ENCODE measurements at regions not wholly inside any gene's neighbourhood (a gene's known extent, or its start where the extent isn't known, plus 50 kb on each side); places are given as distances from the start of the nearest gene placed in this dataset.
"Not testable (repeated sequence)": the region's sequence is repeated elsewhere in the genome, so short reads cannot be mapped to it uniquely, and the experiment has no call there.

- Histone ChIP-seq H3K4me3 (ENCODE audit: low read depth, low read length) (no peak overlapping the region), H3K4me1 (ENCODE audit: control insufficient read depth, insufficient read depth, low read length) (no peaks in the 10 kb centered on the region), H3K9me3 (ENCODE audit: control insufficient read depth, insufficient read depth, low read length) (no peaks in the 10 kb centered on the region), H3K9ac (ENCODE audit: low read depth, low read length) (no peak overlapping the region), H3K27me3 (ENCODE audit: control insufficient read depth, insufficient read depth, low read length) (no peaks in the 10 kb centered on the region), H3K36me3 (ENCODE audit: control insufficient read depth, insufficient read depth, low read length) (no peaks in the 10 kb centered on the region)
Measured at GRCh38 chr20:40902661-40903060, 126.0 kb upstream of the TOP1 start.

GRCh38 chr20:40908309-40908708, 120.3 kb upstream of the TOP1 start:
- no peak overlapping the region for H3K4me3 ChIP-seq (ENCODE audit: low read depth, low read length)
- no peaks in the 10 kb centered on the region for H3K36me3 ChIP-seq (ENCODE audit: control insufficient read depth, insufficient read depth, low read length)
- H3K4me1 ChIP-seq (ENCODE audit: control insufficient read depth, insufficient read depth, low read length) = no peaks in the 10 kb centered on the region
- no peaks in the 10 kb centered on the region for H3K27me3 ChIP-seq (ENCODE audit: control insufficient read depth, insufficient read depth, low read length)
- H3K9me3 ChIP-seq (ENCODE audit: control insufficient read depth, insufficient read depth, low read length) = no peaks in the 10 kb centered on the region
- no peak overlapping the region for H3K9ac ChIP-seq (ENCODE audit: low read depth, low read length)

DNA sequence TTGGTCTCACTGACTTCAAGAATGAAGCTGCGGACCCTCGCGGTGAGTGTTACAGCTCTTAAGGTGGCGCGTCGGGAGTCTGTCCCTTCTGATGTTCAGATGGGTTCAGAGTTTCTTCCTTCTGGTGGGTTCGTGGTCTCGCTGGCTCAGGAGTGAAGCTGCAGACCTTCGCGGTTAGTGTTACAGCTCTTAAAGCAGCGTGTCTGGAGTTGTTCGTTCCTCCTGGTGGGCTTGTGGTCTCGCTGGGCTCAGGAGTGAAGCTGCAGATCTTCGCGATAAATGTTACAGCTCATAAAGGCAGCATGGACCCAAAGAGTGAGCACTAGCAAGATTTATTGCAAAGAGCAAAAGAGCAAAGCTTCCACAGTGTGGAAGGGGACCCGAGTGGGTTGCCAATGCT, 119.1 kb upstream of the TOP1 start:
- not testable (repeated sequence) for H3K4me3 ChIP-seq (ENCODE audit: low read depth, low read length); H3K9ac ChIP-seq (ENCODE audit: low read depth, low read length); H3K4me1 ChIP-seq (ENCODE audit: control insufficient read depth, insufficient read depth, low read length); H3K36me3 ChIP-seq (ENCODE audit: control insufficient read depth, insufficient read depth, low read length); H3K9me3 ChIP-seq (ENCODE audit: control insufficient read depth, insufficient read depth, low read length); H3K27me3 ChIP-seq (ENCODE audit: control insufficient read depth, insufficient read depth, low read length)

DNA sequence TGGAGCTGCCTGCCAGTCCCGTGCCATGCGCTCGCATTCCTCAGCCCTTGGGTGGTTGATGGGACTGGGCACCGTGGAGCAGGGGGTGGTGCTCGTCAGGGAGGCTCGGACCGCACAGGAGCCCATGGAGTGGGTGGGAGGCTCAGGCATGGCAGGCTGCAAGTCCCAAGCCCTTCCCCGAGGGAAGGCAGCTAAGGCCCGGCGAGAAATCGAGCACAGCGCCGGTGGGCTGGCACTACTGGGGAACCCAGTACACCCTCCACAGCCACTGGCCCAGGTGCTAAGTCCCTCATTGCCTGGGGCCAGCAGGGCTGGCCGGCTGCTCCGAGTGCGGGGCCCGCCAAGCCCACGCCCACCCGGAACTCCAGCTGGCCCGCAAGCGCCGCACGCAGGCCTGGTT, 118.2 kb upstream of the TOP1 start:
- H3K4me1 ChIP-seq (ENCODE audit: control insufficient read depth, insufficient read depth, low read length); H3K4me3 ChIP-seq (ENCODE audit: low read depth, low read length): not testable (repeated sequence)

GRCh38 chr20:40911152-40911551, 117.5 kb upstream of the TOP1 start:
- H3K36me3 ChIP-seq (ENCODE audit: control insufficient read depth, insufficient read depth, low read length); H3K4me1 ChIP-seq (ENCODE audit: control insufficient read depth, insufficient read depth, low read length); H3K9me3 ChIP-seq (ENCODE audit: control insufficient read depth, insufficient read depth, low read length); H3K9ac ChIP-seq (ENCODE audit: low read depth, low read length); H3K4me3 ChIP-seq (ENCODE audit: low read depth, low read length); H3K27me3 ChIP-seq (ENCODE audit: control insufficient read depth, insufficient read depth, low read length): not testable (repeated sequence)

More for the DNA sequence above, 118.2 kb upstream of the TOP1 start:
- H3K9me3 ChIP-seq (ENCODE audit: control insufficient read depth, insufficient read depth, low read length); H3K36me3 ChIP-seq (ENCODE audit: control insufficient read depth, insufficient read depth, low read length); H3K9ac ChIP-seq (ENCODE audit: low read depth, low read length); H3K27me3 ChIP-seq (ENCODE audit: control insufficient read depth, insufficient read depth, low read length): not testable (repeated sequence)

DNA sequence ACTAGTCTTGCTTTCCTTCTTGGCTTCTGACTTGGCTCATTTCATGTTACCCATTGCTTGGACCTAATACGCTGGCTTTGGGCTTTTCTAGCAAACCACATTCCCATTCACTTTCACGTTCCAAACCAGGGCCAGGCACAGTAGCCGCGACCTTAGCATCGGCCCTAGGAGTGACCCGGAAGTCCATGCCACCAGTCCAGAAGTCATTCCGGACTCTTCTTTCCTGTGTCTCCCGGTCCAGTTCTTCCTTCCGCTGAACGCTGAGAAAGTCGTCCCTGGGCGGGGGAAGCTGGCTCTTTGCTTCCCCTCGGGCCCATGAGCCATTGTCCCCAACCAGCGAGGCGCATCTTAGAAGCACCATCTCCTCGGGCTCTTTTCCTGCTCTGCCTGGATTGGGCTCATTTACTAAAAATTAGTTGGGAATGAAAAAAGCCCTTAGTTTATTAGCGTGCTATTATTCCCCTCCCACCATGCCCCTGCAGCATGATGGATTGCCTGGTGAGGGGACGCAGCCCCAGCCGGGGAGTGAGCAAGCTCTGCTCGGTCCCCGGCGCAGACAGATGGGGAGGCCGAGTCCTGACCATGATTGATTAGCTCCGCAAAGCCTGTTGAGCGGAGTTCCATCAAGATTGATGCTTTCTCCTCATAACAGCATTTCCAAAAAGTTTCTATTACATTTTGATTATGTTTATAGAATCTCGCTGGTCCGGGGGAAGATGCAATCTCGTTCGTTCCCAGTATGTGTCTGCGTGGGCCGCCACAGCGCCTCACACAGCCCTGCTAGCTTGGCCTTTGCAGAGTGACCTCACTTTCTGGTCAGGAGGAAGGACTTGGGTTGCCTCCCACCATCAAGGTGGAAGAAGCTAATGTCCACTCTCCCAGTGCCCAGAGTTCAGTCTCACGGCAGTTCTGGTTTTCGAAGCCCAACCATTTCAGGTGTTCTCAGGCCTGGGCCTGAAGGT, 115.1 kb upstream of the TOP1 start:
- Histone ChIP-seq H3K4me3 (ENCODE audit: low read depth, low read length) (no peak overlapping the region), H3K36me3 (ENCODE audit: control insufficient read depth, insufficient read depth, low read length) (no peaks in the 10 kb centered on the region), H3K4me1 (ENCODE audit: control insufficient read depth, insufficient read depth, low read length) (no peaks in the 10 kb centered on the region), H3K9me3 (ENCODE audit: control insufficient read depth, insufficient read depth, low read length) (no peaks in the 10 kb centered on the region), H3K9ac (ENCODE audit: low read depth, low read length) (no peak overlapping the region), H3K27me3 (ENCODE audit: control insufficient read depth, insufficient read depth, low read length) (no peaks in the 10 kb centered on the region)

DNA sequence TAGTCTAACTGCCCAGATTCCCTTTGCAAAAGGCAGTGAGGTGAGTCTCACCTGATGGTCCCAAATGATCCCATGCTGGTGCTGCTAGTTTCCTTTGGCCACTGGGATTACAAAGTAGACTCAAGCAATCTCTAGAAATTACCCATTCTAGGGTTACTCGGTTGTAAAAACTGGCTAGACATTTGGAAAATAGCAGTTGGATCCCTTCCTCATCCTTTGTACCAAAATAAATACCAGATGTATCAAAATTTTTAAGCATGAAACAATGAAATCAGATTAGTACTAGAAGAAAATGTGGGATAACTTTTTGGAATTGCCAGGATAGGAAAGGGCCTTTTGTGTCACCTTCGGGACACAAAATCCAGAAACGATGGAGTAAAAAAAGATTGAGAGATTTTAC, 112.9 kb upstream of the TOP1 start:
- H3K36me3 ChIP-seq (ENCODE audit: control insufficient read depth, insufficient read depth, low read length) = no peaks in the 10 kb centered on the region
- no peaks in the 10 kb centered on the region for H3K4me1 ChIP-seq (ENCODE audit: control insufficient read depth, insufficient read depth, low read length)
- no peak overlapping the region for H3K4me3 ChIP-seq (ENCODE audit: low read depth, low read length)
- no peak overlapping the region for H3K9ac ChIP-seq (ENCODE audit: low read depth, low read length)
- H3K9me3 ChIP-seq (ENCODE audit: control insufficient read depth, insufficient read depth, low read length) = no peaks in the 10 kb centered on the region
- H3K27me3 ChIP-seq (ENCODE audit: control insufficient read depth, insufficient read depth, low read length) = no peaks in the 10 kb centered on the region

- H3K36me3 ChIP-seq (ENCODE audit: control insufficient read depth, insufficient read depth, low read length) = no peaks in the 10 kb centered on the region
- no peak overlapping the region for H3K9ac ChIP-seq (ENCODE audit: low read depth, low read length)
- no peaks in the 10 kb centered on the region for H3K9me3 ChIP-seq (ENCODE audit: control insufficient read depth, insufficient read depth, low read length)
- H3K4me3 ChIP-seq (ENCODE audit: low read depth, low read length) = no peak overlapping the region
- H3K27me3 ChIP-seq (ENCODE audit: control insufficient read depth, insufficient read depth, low read length) = no peaks in the 10 kb centered on the region
- no peaks in the 10 kb centered on the region for H3K4me1 ChIP-seq (ENCODE audit: control insufficient read depth, insufficient read depth, low read length)
Measured at GRCh38 chr20:40916276-40916675, 112.3 kb upstream of the TOP1 start.

DNA sequence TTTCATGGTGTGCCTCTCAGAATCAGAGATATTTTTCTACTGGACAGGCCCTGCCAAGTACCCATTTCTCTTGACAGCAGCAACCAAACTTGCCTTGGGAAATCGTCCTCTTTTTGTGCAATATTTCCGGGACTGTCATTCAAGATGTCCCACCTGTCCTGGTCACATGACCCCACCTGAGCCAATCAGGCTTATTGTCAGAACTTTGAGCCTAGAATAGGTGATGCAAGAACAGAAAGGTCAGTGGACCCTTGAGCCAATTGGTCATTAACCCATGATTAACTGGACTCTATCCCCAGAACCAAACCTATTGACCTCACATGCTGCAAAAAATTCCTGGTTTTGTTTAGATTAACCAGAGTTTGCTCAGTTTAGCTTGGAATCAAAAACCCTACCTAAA, 108.3 kb upstream of the TOP1 start:
- Histone ChIP-seq H3K4me1 (ENCODE audit: control insufficient read depth, insufficient read depth, low read length) (no peaks in the 10 kb centered on the region), H3K27me3 (ENCODE audit: control insufficient read depth, insufficient read depth, low read length) (no peaks in the 10 kb centered on the region)

GRCh38 chr20:40922865-40923264, 105.8 kb upstream of the TOP1 start:
- H3K4me1 ChIP-seq (ENCODE audit: control insufficient read depth, insufficient read depth, low read length) = no peaks in the 10 kb centered on the region
- H3K4me3 ChIP-seq (ENCODE audit: low read depth, low read length) = no peak overlapping the region
- no peaks in the 10 kb centered on the region for H3K36me3 ChIP-seq (ENCODE audit: control insufficient read depth, insufficient read depth, low read length)
- H3K9ac ChIP-seq (ENCODE audit: low read depth, low read length) = no peak overlapping the region
- no peaks in the 10 kb centered on the region for H3K9me3 ChIP-seq (ENCODE audit: control insufficient read depth, insufficient read depth, low read length)
- no peaks in the 10 kb centered on the region for H3K27me3 ChIP-seq (ENCODE audit: control insufficient read depth, insufficient read depth, low read length)

More for the DNA sequence above, 108.3 kb upstream of the TOP1 start:
- Histone ChIP-seq H3K36me3 (ENCODE audit: control insufficient read depth, insufficient read depth, low read length) (no peaks in the 10 kb centered on the region), H3K9me3 (ENCODE audit: control insufficient read depth, insufficient read depth, low read length) (no peaks in the 10 kb centered on the region), H3K4me3 (ENCODE audit: low read depth, low read length) (no peak overlapping the region), H3K9ac (ENCODE audit: low read depth, low read length) (no peak overlapping the region)

DNA sequence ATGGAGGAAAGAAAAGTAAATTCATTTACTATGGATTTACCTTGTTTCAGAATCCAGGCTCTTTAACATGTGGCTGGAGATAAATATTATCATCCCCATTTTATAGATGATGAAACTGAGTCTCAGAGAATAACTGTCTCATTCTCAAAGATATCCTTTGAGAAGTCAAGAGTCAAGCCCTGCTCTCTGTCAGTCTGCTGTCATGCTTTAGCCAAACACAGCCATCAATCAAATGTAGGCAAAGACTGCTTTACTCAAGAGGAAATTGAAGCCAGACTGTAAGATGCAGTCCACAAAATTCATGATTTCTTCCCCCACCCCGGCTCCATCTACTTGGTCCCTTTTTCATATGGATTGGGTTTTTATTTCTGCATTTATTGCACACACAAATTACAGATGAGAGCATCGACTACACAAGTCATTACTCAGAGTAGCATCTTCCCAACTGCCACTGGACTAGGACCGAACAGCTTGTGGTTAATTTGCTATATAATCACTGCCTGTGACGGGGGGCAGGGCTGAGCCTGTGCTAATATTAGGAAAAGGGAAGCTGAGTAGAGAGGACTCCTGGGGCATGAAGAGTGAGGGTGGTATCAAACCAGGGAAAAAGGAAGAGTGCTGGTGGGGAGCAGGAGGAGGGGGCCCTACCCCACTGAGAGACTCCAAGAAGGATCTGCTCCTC, 102.7 kb upstream of the TOP1 start:
- H3K27me3 ChIP-seq (ENCODE audit: control insufficient read depth, insufficient read depth, low read length) = no peaks in the 10 kb centered on the region
- no peak overlapping the region for H3K9ac ChIP-seq (ENCODE audit: low read depth, low read length)
- H3K36me3 ChIP-seq (ENCODE audit: control insufficient read depth, insufficient read depth, low read length) = no peaks in the 10 kb centered on the region
- no peaks in the 10 kb centered on the region for H3K9me3 ChIP-seq (ENCODE audit: control insufficient read depth, insufficient read depth, low read length)
- no peak overlapping the region for H3K4me3 ChIP-seq (ENCODE audit: low read depth, low read length)
- H3K4me1 ChIP-seq (ENCODE audit: control insufficient read depth, insufficient read depth, low read length) = no peaks in the 10 kb centered on the region

GRCh38 chr20:40926928-40927327, 101.7 kb upstream of the TOP1 start:
- Histone ChIP-seq H3K4me1 (ENCODE audit: control insufficient read depth, insufficient read depth, low read length) (no peaks in the 10 kb centered on the region), H3K36me3 (ENCODE audit: control insufficient read depth, insufficient read depth, low read length) (no peaks in the 10 kb centered on the region)

More at GRCh38 chr20:40926928-40927327, 101.7 kb upstream of the TOP1 start:
- no peak overlapping the region for H3K4me3 ChIP-seq (ENCODE audit: low read depth, low read length)
- H3K9me3 ChIP-seq (ENCODE audit: control insufficient read depth, insufficient read depth, low read length) = no peaks in the 10 kb centered on the region
- H3K27me3 ChIP-seq (ENCODE audit: control insufficient read depth, insufficient read depth, low read length) = no peaks in the 10 kb centered on the region
- no peak overlapping the region for H3K9ac ChIP-seq (ENCODE audit: low read depth, low read length)

Data from iPS-15b (cell line).